ENCODE measurements at regions not wholly inside any gene's neighbourhood (a gene's known extent, or its start where the extent isn't known, plus 50 kb on each side); places are given as distances from the start of the nearest gene placed in this dataset.

DNA sequence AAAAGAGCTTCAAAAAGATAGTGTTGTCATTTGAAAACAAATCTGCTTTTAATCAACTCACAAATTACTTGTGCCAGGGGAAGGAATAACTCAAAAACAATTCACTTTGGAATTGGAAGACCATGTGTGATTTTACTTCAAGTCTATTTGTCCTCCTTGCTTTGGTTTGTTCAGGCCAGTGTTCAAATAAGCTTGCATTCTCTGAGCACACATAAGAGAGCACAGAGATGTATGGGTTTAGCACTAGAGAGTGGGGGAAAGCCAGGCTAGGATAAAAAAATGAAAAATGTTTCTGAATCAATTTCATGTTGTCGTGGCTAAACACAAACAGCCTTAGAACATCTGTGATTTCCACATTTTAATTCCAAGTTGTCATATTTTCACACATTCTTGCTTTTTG, 325.7 kb upstream of the LYPLAL1 start:
- TF ChIP-seq, protein P1, sequence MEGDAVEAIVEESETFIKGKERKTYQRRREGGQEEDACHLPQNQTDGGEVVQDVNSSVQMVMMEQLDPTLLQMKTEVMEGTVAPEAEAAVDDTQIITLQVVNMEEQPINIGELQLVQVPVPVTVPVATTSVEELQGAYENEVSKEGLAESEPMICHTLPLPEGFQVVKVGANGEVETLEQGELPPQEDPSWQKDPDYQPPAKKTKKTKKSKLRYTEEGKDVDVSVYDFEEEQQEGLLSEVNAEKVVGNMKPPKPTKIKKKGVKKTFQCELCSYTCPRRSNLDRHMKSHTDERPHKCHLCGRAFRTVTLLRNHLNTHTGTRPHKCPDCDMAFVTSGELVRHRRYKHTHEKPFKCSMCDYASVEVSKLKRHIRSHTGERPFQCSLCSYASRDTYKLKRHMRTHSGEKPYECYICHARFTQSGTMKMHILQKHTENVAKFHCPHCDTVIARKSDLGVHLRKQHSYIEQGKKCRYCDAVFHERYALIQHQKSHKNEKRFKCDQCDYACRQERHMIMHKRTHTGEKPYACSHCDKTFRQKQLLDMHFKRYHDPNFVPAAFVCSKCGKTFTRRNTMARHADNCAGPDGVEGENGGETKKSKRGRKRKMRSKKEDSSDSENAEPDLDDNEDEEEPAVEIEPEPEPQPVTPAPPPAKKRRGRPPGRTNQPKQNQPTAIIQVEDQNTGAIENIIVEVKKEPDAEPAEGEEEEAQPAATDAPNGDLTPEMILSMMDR (conservative IDR thresholded peaks at IDR 0.05 in 1 of 2, IDR thresholded peaks at IDR 0.05 in 1 of 2; ENCODE audit: low read depth in 1 of 2, low read length in 2 of 2): no peak
- TF ChIP-seq EZH2 (IDR thresholded peaks at IDR 0.05; ENCODE audit: low read length, missing control alignments): no peak
